Ovary (tissue), 7 donors: ENCODE measurements at regions not wholly inside any gene's neighbourhood (a gene's known extent, or its start where the extent isn't known, plus 50 kb on each side); places are given as distances from the start of the nearest gene placed in this dataset.

ENCODE experiments used
- DNase-seq, 5 donors: peaks; one replicate each; pipeline ENCODE4 v3.0.0-alpha.2; 2019 to 2020
- H3K27ac ChIP-seq, 2 donors: fragments of 200-600 bp; one replicate each; pipeline versions ENCODE4 v1.5.1 to v1.8.0; 2019 to 2022
- H3K27me3 ChIP-seq: fragments of 200-600 bp; one replicate; pipeline ENCODE4 v1.8.0; 2022
- H3K36me3 ChIP-seq: fragments of 200-600 bp; sonication (generic); one replicate; pipeline ENCODE4 v1.5.1; 2019
- H3K4me1 ChIP-seq: one replicate; pipeline ENCODE4 v1.8.1; 2013; ENCODE audit warnings: mild to moderate bottlenecking, moderate library complexity; ENCODE audit not compliant: insufficient read depth
- H3K4me3 ChIP-seq: fragments of 200-600 bp; sonication (generic); one replicate; pipeline ENCODE4 v1.5.1; 2017
- H3K9me3 ChIP-seq, 2 donors: fragments of 200-600 bp in 1 of 2; sonication (generic) in 1 of 2; one replicate each; pipeline versions ENCODE4 v1.5.1 to v1.8.1; 2013 to 2019; ENCODE audit warnings: mild to moderate bottlenecking in 1 of 2, moderate library complexity in 1 of 2
- CTCF ChIP-seq, 3 donors: fragments of 450-650 bp in 2 of 3; fragments of 200-600 bp in 1 of 3; IDR thresholded peaks; one replicate each; pipeline versions ENCODE4 v1.5.1 to v1.8.0; 2016 to 2022; ENCODE audit warnings: antibody characterized with exemption in 3 of 3, mild to moderate bottlenecking in 1 of 3
- EP300 ChIP-seq: sonication (generic); formaldehyde crosslinking; IDR thresholded peaks from one replicate; pipeline ENCODE4 v1.6.1; 2017; ENCODE audit warnings: antibody characterized with exemption
- POLR2A ChIP-seq: fragments of 450-650 bp; IDR thresholded peaks from one replicate; pipeline ENCODE4 v1.6.1; 2017; ENCODE audit warnings: antibody characterized with exemption, mild to moderate bottlenecking, moderate library complexity
- WGBS, 3 donors: extraction: QIAGEN DNeasy Blood & Tissue Kit in 1 of 3; methylation state at CpG; one replicate each; pipeline versions ENCODE4 v1.1.5 to v1.1.7; 2013 to 2017; 5-methylcytosine and 5-hydroxymethylcytosine counted together
- intact Hi-C, 4 donors: fragments of 100-400 bp; cut with DNase I; formaldehyde crosslinking; loops; one replicate each; pipeline versions ENCODE4 v1.11.0 to v1.15.1; 2022 to 2023
- donor health status: DM: no; HTN: no; CAD: no; lungs with moderate emphysema.
- donor health status: DM: no; HTN: no; CAD: no.
- donor health status: Bipolar disorder and iron deficiency.
- donor health status: DM: no; HTN: no; CAD: no.
- donor health status: DM: yes; HTN: yes; CAD: no.

GRCh38 chr9:15372455-15372854 is 50.2 kb upstream of the SNAPC3 start:
- TF ChIP-seq POLR2A (no peak), EP300 (no peak), CTCF (IDR thresholded peaks at IDR 0.05) (no peak)
- intact Hi-C loops = loop anchor here in 1 of 4 donors (10.0 kb wide), 2 partner anchors 52 to 68 kb away; partner anchors contain the start of genes SNAPC3 and TTC39B
- no peaks in the 10 kb centered on the region for H3K9me3 ChIP-seq
- no peak overlapping the region for H3K4me3 ChIP-seq
- H3K4me1 ChIP-seq = peaks cover 8% of the 10 kb centered on the region
- no peak overlapping the region for H3K27ac ChIP-seq
- no peaks in the 10 kb centered on the region for H3K27me3 ChIP-seq
- no peak for DNase-seq
- H3K36me3 ChIP-seq = no peaks in the 10 kb centered on the region
- WGBS, 3 donors = 70 to 77% (median 75%) methylated on average over 6 of the region's 6 CpGs

GRCh38 chr9:15371448-15371845 is 51.2 kb upstream of the SNAPC3 start:
- Histone ChIP-seq H3K27ac (peak overlapping the region in 1 of 2 donors; percentile 33), H3K4me3 (no peak overlapping the region), H3K36me3 (no peaks in the 10 kb centered on the region), H3K9me3 (no peaks in the 10 kb centered on the region), H3K27me3 (no peaks in the 10 kb centered on the region), H3K4me1 (peaks cover 8% of the 10 kb centered on the region)
- DNase-seq = no peak
- WGBS, 3 donors = 76 to 89% (median 86%) methylated on average over 6 of the region's 6 CpGs
- intact Hi-C loops = loop anchor here in 1 of 4 donors (10.0 kb wide), 2 partner anchors 53 to 67 kb away; partner anchors contain the start of genes SNAPC3 and TTC39B
- TF ChIP-seq POLR2A (no peak), CTCF (IDR thresholded peaks at IDR 0.05) (no peak), EP300 (no peak)

GRCh38 chr9:15370466-15371447 is 51.9 kb upstream of the SNAPC3 start:
- WGBS, 3 donors = 26 to 40% (median 28%) methylated on average over 15 of the region's 15 CpGs
- Histone ChIP-seq H3K9me3 (no peaks in the 10 kb centered on the region), H3K36me3 (no peaks in the 10 kb centered on the region), H3K4me1 (peaks cover 8% of the 10 kb centered on the region), H3K27ac (peak overlapping the region in 1 of 2 donors; percentile 33), H3K4me3 (no peak overlapping the region), H3K27me3 (no peaks in the 10 kb centered on the region)
- DNase-seq = peak; percentile 39 to 70 (median 50)
- TF ChIP-seq POLR2A = no peak
- no peak for TF ChIP-seq CTCF (IDR thresholded peaks at IDR 0.05)
- no peak for TF ChIP-seq EP300
- intact Hi-C loops = loop anchor here in 1 of 4 donors (10.0 kb wide), 2 partner anchors 54 to 66 kb away; partner anchors contain the start of genes SNAPC3 and TTC39B

- intact Hi-C loops = loop anchor here in 1 of 4 donors (10.0 kb wide), 2 partner anchors 55 to 65 kb away; partner anchors contain the start of genes SNAPC3 and TTC39B
- TF ChIP-seq POLR2A (no peak), EP300 (no peak), CTCF (IDR thresholded peaks at IDR 0.05) (no peak)
Measured at GRCh38 chr9:15369871-15370270, 52.8 kb upstream of the SNAPC3 start.

More at GRCh38 chr9:15369871-15370270, 52.8 kb upstream of the SNAPC3 start:
- 10 to 24% (median 18%) methylated on average over 1 of the region's 1 CpG for WGBS, 3 donors
- peaks cover 8% of the 10 kb centered on the region for H3K4me1 ChIP-seq
- no peaks in the 10 kb centered on the region for H3K36me3 ChIP-seq
- H3K27ac ChIP-seq = no peak overlapping the region
- DNase-seq = no peak
- no peaks in the 10 kb centered on the region for H3K27me3 ChIP-seq
- no peaks in the 10 kb centered on the region for H3K9me3 ChIP-seq
- no peak overlapping the region for H3K4me3 ChIP-seq
